Astrocyte of the hippocampus (primary cell): ENCODE measurements at regions not wholly inside any gene's neighbourhood (a gene's known extent, or its start where the extent isn't known, plus 50 kb on each side); places are given as distances from the start of the nearest gene placed in this dataset.
A peak's percentile ranks its signal among the peaks of the same experiment; 100 is the strongest.

Experiments
- DNase-seq: peaks from one replicate; pipeline ENCODE4 v3.0.0; 2011; ENCODE audit warnings: low read depth, low spot score

DNA sequence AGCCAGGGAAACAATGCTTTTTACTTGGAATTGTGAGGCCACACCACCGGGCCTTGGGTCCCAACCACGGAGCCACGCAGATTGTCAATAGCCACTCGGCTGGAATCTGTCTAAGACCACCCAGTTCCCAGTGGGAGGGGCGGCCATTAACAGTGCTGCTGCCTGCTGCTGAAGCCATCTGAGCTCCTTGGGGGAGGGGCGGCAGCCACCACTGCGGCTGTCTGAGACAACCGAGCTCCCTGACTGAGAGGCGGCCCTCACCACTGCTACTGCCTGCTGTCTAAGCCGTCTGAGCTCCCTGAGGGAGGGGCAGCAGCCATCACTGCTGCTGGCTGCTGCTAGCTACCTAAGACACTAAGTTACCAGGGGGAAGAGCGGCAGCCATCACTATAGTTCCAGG is 64.3 kb downstream of the DMRTA2 start:
- no peak for DNase-seq

DNA sequence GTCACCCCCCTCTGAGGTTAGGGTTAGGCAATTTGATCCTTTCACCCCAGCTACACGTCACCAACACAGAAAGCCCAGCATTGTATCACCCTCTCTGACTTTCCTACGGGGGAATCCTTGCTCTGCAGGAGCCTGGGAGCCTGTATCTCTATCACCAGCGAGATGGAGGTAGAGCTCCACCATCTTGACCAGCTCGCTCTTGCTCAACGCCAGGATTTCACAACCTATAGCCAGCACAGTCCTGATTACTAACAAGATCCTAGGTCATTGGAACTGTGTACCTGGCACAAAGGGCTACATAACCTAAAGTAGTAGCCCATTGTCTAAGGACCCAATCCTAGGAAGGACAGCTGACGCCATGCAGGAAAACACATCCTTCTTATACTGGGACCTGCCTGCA is 66.1 kb downstream of the DMRTA2 start:
- no peak for DNase-seq

DNA sequence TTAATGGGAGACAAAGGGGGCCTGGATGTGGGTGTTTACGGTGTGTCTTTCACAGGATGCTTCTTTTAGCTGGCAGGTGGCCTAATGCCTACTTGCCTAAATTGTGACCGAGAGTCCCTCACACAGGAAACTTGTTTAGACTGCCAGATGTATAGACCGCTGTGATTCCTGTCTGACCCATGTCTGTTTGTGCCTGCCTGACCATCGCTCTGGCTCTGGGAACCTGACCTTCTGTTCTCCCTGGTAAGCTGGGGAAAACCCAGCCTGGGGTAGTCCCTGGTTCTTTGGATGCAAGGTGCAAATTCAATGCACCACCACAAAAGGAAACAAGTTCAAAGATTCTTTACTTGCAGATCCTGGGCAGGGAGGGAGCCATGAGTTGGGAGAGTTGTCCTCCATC is 68.4 kb downstream of the DMRTA2 start:
- DNase-seq, result no peak

DNA sequence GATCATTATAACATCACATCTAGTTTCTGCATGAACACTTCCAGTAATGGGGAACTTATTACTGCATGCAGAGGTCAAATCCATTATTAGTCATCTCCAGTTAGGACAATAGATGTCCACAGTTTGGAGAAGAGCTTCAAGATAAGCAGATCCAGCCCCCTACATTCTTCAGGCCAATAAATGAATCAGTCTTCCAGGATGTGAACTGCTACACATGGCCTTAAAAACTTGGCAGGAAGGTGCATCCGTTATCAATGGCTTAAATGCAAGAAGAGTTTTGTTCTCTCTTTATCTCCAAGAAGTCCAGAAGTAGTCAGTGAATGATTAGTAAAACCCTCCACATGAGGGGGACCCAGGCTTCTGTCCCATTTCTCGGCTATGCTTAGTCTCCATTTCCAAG is 70.8 kb downstream of the DMRTA2 start:
- DNase-seq, result no peak

DNA sequence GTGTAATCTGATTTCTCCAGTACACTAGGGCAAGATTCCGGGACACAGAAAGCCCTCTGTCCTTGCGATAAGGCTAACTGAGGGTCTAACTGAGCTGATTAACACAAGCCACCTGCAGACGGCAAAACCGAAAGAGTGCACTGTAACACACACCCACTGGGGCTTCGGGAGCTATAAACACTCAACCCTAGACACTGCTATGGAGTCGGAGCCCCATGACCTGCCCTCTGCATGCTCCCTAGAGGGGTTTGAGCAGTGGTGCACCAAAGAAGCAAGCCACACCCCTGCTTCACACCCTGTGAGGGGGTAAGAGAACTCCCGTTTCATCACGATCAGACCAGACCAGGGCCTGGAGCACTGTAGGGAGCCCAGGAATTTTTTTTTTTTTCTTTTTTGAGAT is 72.4 kb downstream of the DMRTA2 start:
- no peak for DNase-seq

DNA sequence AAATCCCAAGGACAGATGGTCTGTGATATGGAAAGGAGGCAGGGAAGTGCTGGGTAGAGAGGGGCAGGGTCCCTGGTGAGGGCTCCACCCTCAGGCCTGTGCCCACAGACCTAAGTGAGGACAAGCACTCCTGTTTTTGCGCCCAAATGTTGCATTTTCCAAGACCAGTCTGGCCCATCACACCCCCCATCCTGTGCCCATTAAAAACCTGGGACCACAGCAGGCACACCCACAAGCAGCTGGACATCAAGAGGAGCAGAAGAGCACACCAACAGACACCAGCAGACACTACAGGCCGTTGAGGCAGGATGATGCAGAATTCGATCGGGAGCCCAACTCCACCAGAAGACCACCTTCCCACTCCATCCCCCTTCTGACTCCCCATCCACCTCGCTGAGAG is 72.8 kb downstream of the DMRTA2 start:
- no peak for DNase-seq

DNA sequence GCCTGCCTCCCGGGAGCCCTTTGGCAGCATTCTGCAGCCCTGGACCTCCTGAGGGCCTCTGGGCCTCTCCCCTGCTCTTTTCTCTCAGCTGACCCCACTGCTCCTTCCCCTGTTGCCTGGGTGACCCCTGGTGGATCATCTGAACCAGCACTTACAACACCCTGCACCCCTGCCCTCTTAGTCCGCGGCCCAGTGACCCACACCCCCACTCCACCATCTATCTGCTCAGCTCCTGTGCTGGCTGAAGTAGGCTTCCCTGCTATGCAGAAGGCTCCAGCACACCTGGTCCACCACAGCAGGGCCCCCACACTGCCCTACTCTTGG is 74.0 kb downstream of the DMRTA2 start:
- no peak for DNase-seq

DNA sequence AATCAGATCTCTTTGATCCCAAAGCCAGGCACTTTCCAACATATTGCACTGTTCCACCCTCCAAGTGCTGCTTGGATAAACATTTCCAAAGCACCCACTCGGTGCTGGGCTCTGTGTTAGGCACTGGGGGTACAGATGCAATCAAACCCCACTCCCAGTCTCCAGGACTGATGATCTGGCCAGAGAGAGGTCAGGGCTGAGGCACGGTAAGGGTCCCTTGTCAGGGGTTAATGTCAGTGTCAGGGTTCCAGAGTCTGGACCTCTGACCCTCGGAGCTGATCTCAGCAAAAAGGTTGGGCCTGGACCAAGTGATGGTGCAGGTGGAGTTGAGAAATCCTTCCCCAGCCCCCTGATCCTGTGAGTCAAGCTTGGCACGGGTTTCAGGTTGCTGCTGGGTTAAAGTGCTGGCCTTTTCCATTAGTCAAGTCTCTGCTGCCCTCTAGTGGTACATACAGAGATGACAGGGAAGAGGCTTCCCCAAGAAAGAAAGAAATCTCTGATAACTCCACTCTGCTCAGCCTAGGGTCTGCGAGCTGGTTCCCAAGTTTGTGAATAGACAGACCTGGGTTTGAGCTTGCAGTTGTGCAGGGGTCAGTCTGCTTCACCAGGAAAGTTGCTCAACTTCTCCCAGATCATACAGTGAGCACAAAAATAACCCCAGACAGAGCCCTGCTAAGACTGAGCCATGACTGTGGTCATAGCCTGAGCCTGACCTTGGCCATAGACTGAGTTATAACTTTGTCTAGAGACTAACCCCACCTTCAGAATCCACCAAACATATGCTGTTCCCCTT is 74.6 kb downstream of the DMRTA2 start:
- peak; percentile 83 for DNase-seq

DNA sequence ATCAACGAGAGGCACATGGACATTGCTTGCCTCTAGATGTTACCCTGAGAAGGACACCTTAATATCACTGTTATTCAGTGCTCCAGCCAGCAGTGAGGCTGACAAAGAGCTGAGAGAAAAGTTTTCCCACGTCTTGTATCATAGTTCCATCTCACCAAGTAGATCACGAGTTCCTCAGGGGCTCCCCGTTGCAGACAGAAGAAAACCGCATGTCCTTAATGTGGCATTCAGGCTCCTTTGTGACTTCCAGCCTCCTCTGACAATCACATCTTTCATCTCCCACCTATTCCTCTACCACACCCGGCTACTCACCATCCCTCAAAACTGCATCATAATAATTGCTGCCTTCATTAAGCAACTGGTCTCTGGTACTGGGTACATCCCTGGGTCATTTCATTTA is 75.3 kb downstream of the DMRTA2 start:
- no peak for DNase-seq

DNA sequence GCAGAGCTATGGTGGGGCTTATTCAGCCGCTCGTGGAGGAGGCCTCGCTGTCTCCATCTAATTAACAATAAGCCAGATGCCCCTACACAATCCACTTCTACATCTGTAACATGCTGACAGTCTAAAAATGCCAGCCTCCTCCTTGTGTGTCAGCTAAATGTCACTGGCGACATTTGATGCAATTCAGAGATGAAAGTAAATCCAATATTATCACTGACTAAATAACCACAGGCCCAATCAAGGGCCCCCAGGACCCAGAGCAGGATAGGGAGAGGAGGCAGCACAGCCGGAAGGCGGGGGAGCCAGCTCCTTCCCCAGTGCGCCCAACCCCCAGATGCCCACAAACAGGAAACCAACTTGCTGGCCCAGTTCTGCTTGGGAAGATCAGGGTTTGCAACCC is 76.6 kb downstream of the DMRTA2 start:
- no peak for DNase-seq

DNA sequence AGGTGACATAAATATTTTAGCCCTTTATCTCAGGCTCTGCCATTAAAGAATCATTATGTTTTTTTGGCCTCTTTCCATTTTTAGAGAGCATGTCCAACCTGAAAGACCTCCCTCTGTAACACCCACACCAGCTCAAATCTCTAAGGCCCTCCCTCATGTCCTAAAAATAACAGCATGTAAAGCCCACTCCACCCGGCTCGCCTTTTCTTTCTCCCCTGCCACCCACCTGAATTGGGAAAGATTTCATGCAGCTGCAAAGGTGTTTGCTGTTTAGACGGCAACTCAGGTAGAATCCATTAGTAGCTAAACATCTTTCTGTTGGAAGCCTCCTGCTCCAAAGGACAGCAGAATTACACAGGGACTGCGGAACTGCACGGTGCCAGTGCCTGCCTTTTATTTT is 79.9 kb downstream of the DMRTA2 start:
- DNase-seq, result no peak

DNA sequence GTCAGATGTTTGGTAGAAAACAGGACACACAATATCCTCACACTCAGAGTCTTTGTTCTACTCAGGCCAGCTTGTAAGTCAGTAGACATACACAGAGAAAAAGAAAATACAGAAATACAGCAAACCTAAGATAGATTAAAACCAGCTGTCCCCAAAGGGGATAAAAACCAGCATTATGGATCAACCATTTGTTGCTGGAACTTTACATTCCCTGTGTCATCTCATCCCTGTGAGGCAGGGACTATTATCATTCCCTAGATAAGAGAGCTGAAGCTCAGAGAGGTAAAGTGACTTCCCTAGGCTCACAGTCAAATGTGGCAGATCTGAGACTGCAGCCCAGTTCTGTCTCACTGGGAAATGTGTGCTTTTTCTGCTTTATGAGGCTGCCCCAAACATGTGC is 80.7 kb downstream of the DMRTA2 start:
- DNase-seq, result no peak

DNA sequence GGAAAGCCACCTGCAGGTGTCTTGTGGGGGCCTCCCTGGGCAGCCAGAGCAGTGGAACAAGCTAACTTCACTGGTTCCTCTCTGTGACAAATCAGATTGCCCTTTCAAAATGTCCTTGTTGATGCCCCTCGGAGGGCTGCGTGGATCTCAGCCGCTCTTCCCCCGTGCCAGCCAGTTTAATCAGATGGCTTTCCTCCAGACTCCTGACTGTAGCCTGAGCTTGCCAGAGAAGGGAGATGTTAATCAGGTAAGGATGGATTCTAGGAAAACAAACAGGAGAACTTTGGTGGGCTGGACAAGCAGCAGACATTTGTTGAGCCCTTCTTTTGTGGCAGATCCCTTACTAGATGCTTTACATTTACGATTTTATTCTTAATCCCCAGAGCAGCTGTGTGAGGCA is 88.2 kb downstream of the DMRTA2 start:
- DNase-seq, result no peak

DNA sequence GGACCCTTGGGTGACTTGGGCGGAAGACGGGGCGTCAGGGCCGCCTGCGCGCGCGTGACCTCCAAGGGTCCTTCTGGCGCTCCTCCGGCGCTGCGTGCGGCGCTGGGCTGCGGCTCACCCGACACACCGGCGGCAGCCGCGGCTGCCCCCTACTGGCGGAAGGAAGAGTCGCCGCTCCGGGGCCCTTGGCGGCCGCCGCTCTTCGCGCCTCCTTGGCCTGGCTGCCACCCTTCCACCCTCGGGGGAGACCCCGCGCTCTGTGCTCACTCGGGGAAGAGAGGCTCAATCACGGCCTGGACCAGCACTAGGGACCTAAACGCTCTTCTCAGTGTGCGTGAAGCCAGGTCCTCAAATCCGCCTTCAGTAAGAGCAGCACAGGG is 89.7 kb downstream of the DMRTA2 start:
- DNase-seq, result peak; percentile 68

DNA sequence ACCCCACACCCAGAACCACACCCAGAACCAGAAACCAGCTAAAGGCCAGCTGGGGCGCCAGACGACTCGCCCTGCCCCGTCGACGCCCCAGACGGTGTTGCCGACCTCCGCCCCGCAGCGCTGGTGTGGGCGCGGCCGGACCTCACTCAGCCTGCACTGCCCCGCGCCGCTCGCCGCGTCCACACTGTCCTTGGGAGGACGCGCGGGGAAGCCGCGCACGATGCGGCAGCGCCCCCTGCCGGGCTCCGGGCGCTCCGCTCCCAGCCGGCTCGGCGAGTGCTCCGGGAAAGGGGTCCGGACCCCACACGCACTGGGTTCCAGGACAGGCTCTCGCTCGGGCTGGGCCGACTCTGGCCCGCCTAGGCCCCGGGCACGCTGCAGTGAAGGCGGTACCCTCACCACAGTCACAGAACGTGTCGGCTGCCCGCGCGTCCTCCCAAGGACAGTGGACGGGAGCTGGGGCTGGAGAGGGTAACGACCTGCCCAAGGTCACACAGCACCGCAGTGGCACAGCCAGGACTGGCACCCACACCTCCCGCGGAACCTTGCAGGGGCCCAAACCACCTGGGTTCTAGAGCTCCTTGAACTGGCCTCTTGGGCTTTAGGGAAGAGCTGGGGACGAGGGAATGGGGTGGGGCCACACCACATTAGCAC is 90.2 kb downstream of the DMRTA2 start:
- peak; percentile 81 for DNase-seq

DNA sequence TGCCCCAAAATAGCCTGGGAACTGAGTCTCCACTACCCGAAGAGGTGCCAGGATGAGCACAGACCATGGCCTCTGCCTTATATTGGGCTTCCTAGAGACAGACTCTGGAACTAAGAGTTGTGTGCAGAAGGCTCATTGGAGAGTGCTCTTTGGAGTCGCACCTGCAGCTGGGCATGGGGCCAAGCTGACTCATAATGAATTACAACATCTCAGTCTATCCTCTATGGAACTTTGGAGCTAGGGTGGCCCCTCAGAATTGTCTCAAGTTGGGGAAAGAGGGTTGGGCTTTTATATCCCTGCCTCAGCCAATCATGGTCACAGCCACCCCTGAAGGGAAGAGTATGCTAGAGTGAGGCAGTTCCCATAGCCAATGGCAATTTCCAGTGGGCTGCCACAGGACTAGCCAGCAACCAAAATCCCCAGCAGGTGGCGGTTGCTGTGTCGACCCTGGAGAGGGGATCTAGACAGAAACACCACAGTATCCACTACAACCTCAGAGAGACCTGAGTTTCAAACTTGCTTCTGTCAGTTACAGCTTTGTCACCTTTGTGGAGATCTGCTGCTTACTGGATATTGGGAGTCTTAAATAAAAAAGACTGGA is 93.8 kb downstream of the DMRTA2 start:
- no peak for DNase-seq

DNA sequence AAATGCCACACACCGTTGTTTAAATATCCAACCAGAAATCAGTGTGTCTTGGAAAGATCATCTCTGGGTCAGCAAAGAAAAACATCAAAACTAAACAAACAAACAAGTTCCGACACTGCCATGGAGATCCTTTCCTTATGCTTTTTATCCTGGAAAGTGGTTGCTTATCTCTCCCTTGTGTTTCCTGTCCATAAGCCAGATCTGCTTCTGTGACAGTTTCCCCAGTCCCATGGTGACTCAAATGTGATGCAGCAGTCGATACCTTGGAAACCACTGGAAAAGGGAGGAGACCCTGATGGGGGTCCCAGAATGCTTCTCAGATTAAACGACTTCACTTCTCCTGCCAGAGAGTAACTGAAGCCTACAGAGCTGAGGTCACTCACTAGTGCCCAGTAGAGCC is 94.7 kb downstream of the DMRTA2 start:
- no peak for DNase-seq

DNA sequence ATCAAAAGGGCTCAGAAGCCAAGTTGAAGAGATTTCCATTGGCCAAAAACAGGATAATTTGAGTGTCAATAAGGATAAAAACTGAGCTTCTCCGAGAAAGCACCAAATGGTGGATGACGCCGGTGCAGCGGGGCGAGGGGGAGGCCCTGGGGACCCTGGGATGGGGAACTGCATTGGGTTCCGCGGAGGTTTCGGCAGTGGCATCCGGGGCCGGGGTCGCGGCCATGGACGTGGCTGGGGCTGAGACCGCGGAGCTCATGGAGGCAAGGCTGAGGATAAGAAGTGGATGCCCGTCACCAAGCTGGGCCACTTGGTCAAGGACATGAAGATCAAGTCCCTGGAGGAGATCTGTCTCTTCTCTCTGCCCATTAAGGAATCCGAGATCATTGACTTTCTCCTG is 97.2 kb downstream of the DMRTA2 start:
- no peak for DNase-seq

DNA sequence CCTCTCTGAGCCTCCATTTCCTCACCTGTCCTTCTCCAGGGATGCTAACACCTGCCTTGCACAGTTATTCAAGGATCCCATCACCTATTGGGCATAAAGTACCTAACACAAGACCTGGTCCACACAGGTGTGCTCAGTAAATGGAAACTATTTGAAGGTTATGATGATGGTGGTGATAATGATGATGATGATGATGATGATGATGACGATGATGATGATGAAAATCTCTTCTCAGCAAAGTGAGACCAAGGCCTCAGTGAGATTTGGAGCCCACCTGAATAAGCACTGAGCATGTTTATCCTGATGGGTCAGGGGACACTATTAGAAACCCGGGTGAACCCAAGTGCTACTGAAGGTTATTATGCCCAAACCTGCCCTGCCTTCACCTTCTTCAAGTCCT is 100.7 kb downstream of the DMRTA2 start:
- no peak for DNase-seq

DNA sequence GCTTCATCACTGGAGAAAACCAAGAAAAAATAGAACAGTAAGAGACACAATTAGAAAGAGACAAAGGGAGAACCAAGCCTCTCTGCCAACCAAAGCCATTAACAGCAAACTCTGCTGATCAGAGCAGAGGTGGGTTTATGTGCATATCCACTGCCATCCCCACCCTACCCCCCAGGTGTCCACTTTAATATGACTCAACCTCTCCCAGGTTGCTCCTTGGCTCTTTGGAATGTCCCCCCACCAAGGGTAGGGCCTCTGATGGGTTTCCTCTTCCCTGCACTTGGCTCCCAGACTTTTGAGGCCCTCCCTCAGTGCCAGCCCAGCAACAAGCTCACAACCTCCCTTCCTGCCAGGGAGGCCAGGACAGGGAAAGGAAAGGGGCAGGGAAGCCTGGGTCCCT is 104.8 kb downstream of the DMRTA2 start:
- no peak for DNase-seq

DNA sequence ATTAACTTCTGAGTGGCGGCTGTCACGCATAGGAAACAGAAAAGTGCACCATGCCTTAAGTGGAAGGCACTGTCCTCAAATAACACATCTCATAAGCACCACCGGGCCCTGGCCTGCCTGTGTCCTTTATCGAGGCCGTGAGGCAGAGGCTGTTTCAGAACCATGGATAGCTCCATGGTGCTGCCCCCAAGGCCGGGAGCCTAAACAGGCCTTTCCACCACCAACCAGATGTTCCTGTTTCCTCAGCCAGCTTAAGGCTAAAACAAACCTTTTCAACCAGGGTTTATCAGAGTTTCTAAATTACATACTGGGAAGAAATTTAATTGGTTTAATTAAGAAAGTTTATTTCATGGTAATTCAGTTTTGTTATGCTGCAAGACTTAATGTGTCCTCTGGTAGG is 114.4 kb downstream of the DMRTA2 start:
- DNase-seq, result peak; percentile 85

DNA sequence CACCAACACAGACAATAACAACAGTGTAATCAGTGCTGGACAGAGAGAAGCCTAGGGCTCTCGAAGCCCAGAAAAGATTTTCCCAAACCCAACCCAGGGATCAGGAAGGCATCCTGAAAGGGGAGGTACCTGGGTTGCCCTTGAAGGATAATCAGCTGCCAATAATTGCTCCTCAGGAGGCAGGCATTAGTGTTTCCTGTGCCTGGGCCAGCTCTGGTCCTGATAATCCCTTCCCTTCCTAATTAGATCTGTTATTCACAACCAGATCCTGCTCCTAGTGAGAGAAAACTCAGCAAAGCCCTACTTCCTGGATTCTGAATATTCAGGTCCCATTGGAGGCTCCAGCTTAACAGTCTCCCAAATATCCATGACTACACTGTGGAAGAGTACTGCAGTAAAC is 117.4 kb downstream of the DMRTA2 start:
- DNase-seq, result no peak

DNA sequence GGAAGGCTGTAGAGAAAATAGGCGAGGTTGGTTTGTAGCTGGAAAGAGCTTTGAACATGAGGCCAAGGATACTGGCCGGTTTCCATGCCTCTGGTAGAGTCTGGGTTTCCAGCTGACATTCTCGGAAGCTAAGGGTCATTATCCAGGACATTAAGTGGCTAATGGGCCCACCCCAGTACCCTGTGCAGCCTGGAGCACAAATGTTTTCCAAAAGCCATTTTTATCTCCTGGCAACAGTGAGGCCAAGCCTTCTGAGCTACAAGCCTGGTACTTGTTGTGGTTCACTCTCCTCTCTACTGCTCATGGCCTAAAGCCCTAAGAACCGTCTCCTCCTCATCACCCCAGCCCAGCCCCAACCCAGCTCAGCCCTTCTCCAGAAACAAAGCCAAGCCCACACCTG is 122.9 kb downstream of the DMRTA2 start:
- DNase-seq, result no peak
